ENCODE measurements at regions not wholly inside any gene's neighbourhood (a gene's known extent, or its start where the extent isn't known, plus 50 kb on each side); places are given as distances from the start of the nearest gene placed in this dataset.
"Not testable (repeated sequence)": the region's sequence is repeated elsewhere in the genome, so short reads cannot be mapped to it uniquely, and the experiment has no call there.

- not testable (repeated sequence) for H3K4me1 ChIP-seq (ENCODE audit: control insufficient read depth, insufficient read depth, low read length, unreplicated experiment); H3K4me3 ChIP-seq (ENCODE audit: low read depth, low read length); H3K79me2 ChIP-seq (ENCODE audit: control insufficient read depth, insufficient read depth, low read length, unreplicated experiment); H2AFZ ChIP-seq (ENCODE audit: low read length, unreplicated experiment); H3K27ac ChIP-seq (ENCODE audit: low read depth, low read length); H3K27me3 ChIP-seq (ENCODE audit: insufficient read depth, low read length); H3K36me3 ChIP-seq (ENCODE audit: insufficient read depth, low read length)
These were observed 385.1 kb downstream of the UTRN start for GRCh38 chr6:144670259-144670658.

- Histone ChIP-seq H3K4me3 (ENCODE audit: low read depth, low read length) (no peak overlapping the region), H3K27me3 (ENCODE audit: insufficient read depth, low read length) (no peaks in the 10 kb centered on the region), H3K4me1 (ENCODE audit: control insufficient read depth, insufficient read depth, low read length, unreplicated experiment) (peaks cover 7% of the 10 kb centered on the region), H3K27ac (ENCODE audit: low read depth, low read length) (no peak overlapping the region), H3K36me3 (ENCODE audit: insufficient read depth, low read length) (no peaks in the 10 kb centered on the region), H2AFZ (ENCODE audit: low read length, unreplicated experiment) (no peak overlapping the region), H3K79me2 (ENCODE audit: control insufficient read depth, insufficient read depth, low read length, unreplicated experiment) (no peaks in the 10 kb centered on the region)
These were observed 388.7 kb downstream of the UTRN start for GRCh38 chr6:144673807-144674206.

- Histone ChIP-seq H3K27ac (ENCODE audit: low read depth, low read length) (no peak overlapping the region), H3K4me3 (ENCODE audit: low read depth, low read length) (no peak overlapping the region), H3K4me1 (ENCODE audit: control insufficient read depth, insufficient read depth, low read length, unreplicated experiment) (peaks cover 21% of the 10 kb centered on the region), H3K79me2 (ENCODE audit: control insufficient read depth, insufficient read depth, low read length, unreplicated experiment) (no peaks in the 10 kb centered on the region), H2AFZ (ENCODE audit: low read length, unreplicated experiment) (no peak overlapping the region), H3K27me3 (ENCODE audit: insufficient read depth, low read length) (no peaks in the 10 kb centered on the region), H3K36me3 (ENCODE audit: insufficient read depth, low read length) (no peaks in the 10 kb centered on the region)
These were observed 390.2 kb downstream of the UTRN start for GRCh38 chr6:144675231-144675861.

GRCh38 chr6:144676310-144676709 lies 391.2 kb downstream of the UTRN start:
- not testable (repeated sequence) for H3K36me3 ChIP-seq (ENCODE audit: insufficient read depth, low read length); H3K27me3 ChIP-seq (ENCODE audit: insufficient read depth, low read length); H2AFZ ChIP-seq (ENCODE audit: low read length, unreplicated experiment); H3K27ac ChIP-seq (ENCODE audit: low read depth, low read length); H3K4me3 ChIP-seq (ENCODE audit: low read depth, low read length); H3K79me2 ChIP-seq (ENCODE audit: control insufficient read depth, insufficient read depth, low read length, unreplicated experiment)
- H3K4me1 ChIP-seq (ENCODE audit: control insufficient read depth, insufficient read depth, low read length, unreplicated experiment): peaks cover 21% of the 10 kb centered on the region

- H3K4me1 ChIP-seq (ENCODE audit: control insufficient read depth, insufficient read depth, low read length, unreplicated experiment): peaks cover 21% of the 10 kb centered on the region
- H2AFZ ChIP-seq (ENCODE audit: low read length, unreplicated experiment); H3K36me3 ChIP-seq (ENCODE audit: insufficient read depth, low read length); H3K27ac ChIP-seq (ENCODE audit: low read depth, low read length); H3K79me2 ChIP-seq (ENCODE audit: control insufficient read depth, insufficient read depth, low read length, unreplicated experiment); H3K4me3 ChIP-seq (ENCODE audit: low read depth, low read length); H3K27me3 ChIP-seq (ENCODE audit: insufficient read depth, low read length): not testable (repeated sequence)
These were observed 392.1 kb downstream of the UTRN start for GRCh38 chr6:144677263-144677662.

- Histone ChIP-seq H3K4me3 (ENCODE audit: low read depth, low read length) (no peak overlapping the region), H3K79me2 (ENCODE audit: control insufficient read depth, insufficient read depth, low read length, unreplicated experiment) (no peaks in the 10 kb centered on the region), H3K27ac (ENCODE audit: low read depth, low read length) (peak overlapping the region; percentile 74), H3K4me1 (ENCODE audit: control insufficient read depth, insufficient read depth, low read length, unreplicated experiment) (peaks cover 21% of the 10 kb centered on the region), H2AFZ (ENCODE audit: low read length, unreplicated experiment) (no peak overlapping the region), H3K27me3 (ENCODE audit: insufficient read depth, low read length) (no peaks in the 10 kb centered on the region), H3K36me3 (ENCODE audit: insufficient read depth, low read length) (peaks cover 3% of the 10 kb centered on the region; the same call in 1 of the 2 replicates)
These were observed 393.7 kb downstream of the UTRN start for GRCh38 chr6:144678844-144679243.

GRCh38 chr6:144681334-144681733 lies 396.2 kb downstream of the UTRN start:
- H3K4me3 ChIP-seq (ENCODE audit: low read depth, low read length): no peak overlapping the region
- H3K27me3 ChIP-seq (ENCODE audit: insufficient read depth, low read length): no peaks in the 10 kb centered on the region
- H3K4me1 ChIP-seq (ENCODE audit: control insufficient read depth, insufficient read depth, low read length, unreplicated experiment): peaks cover 21% of the 10 kb centered on the region
- H3K36me3 ChIP-seq (ENCODE audit: insufficient read depth, low read length): peaks cover 10% of the 10 kb centered on the region; the same call in 1 of the 2 replicates
- H2AFZ ChIP-seq (ENCODE audit: low read length, unreplicated experiment): no peak overlapping the region
- H3K27ac ChIP-seq (ENCODE audit: low read depth, low read length): no peak overlapping the region
- H3K79me2 ChIP-seq (ENCODE audit: control insufficient read depth, insufficient read depth, low read length, unreplicated experiment): no peaks in the 10 kb centered on the region

- Histone ChIP-seq H2AFZ (ENCODE audit: low read length, unreplicated experiment) (no peak overlapping the region), H3K27me3 (ENCODE audit: insufficient read depth, low read length) (no peaks in the 10 kb centered on the region), H3K79me2 (ENCODE audit: control insufficient read depth, insufficient read depth, low read length, unreplicated experiment) (no peaks in the 10 kb centered on the region), H3K27ac (ENCODE audit: low read depth, low read length) (no peak overlapping the region), H3K4me3 (ENCODE audit: low read depth, low read length) (no peak overlapping the region), H3K36me3 (ENCODE audit: insufficient read depth, low read length) (peaks cover 17% of the 10 kb centered on the region; the same call in 1 of the 2 replicates), H3K4me1 (ENCODE audit: control insufficient read depth, insufficient read depth, low read length, unreplicated experiment) (peaks cover 17% of the 10 kb centered on the region)
These were observed 398.3 kb downstream of the UTRN start for GRCh38 chr6:144683216-144684070.

- Histone ChIP-seq H3K4me3 (ENCODE audit: low read depth, low read length) (no peak overlapping the region), H3K4me1 (ENCODE audit: control insufficient read depth, insufficient read depth, low read length, unreplicated experiment) (no peaks in the 10 kb centered on the region), H3K79me2 (ENCODE audit: control insufficient read depth, insufficient read depth, low read length, unreplicated experiment) (no peaks in the 10 kb centered on the region), H2AFZ (ENCODE audit: low read length, unreplicated experiment) (no peak overlapping the region), H3K27me3 (ENCODE audit: insufficient read depth, low read length) (no peaks in the 10 kb centered on the region), H3K36me3 (ENCODE audit: insufficient read depth, low read length) (peaks cover 17% of the 10 kb centered on the region; the same call in 1 of the 2 replicates), H3K27ac (ENCODE audit: low read depth, low read length) (no peak overlapping the region)
These were observed 403.6 kb downstream of the UTRN start for GRCh38 chr6:144688713-144689112.

GRCh38 chr6:144689503-144690040 lies 404.4 kb downstream of the UTRN start:
- peaks cover 17% of the 10 kb centered on the region; the same call in 1 of the 2 replicates for H3K36me3 ChIP-seq (ENCODE audit: insufficient read depth, low read length)

More at GRCh38 chr6:144689503-144690040, 404.4 kb downstream of the UTRN start:
- no peak overlapping the region for H3K27ac ChIP-seq (ENCODE audit: low read depth, low read length)
- H3K4me1 ChIP-seq (ENCODE audit: control insufficient read depth, insufficient read depth, low read length, unreplicated experiment): no peaks in the 10 kb centered on the region
- H3K27me3 ChIP-seq (ENCODE audit: insufficient read depth, low read length): no peaks in the 10 kb centered on the region
- no peaks in the 10 kb centered on the region for H3K79me2 ChIP-seq (ENCODE audit: control insufficient read depth, insufficient read depth, low read length, unreplicated experiment)
- H2AFZ ChIP-seq (ENCODE audit: low read length, unreplicated experiment): no peak overlapping the region
- H3K4me3 ChIP-seq (ENCODE audit: low read depth, low read length): no peak overlapping the region

Data from ACC112 (cell line).